ENCODE measurements at regions not wholly inside any gene's neighbourhood (a gene's known extent, or its start where the extent isn't known, plus 50 kb on each side); places are given as distances from the start of the nearest gene placed in this dataset.

GRCh38 chr9:105065098-105066088 is 137.4 kb upstream of the ABCA1 start:
- TF ChIP-seq ZNF704 (tag by site-specific recombination; IDR thresholded peaks at IDR 0.05), result no peak
- TF ChIP-seq KLF17 (tag by site-specific recombination; IDR thresholded peaks at IDR 0.05), result no peak
- no peak for TF ChIP-seq WT1 (tag by site-specific recombination; IDR thresholded peaks at IDR 0.05)
- TF ChIP-seq CTCF (tag by site-specific recombination; IDR thresholded peaks at IDR 0.05), result no peak
- no peak for TF ChIP-seq GFI1B (tag by site-specific recombination; IDR thresholded peaks at IDR 0.05)
- no peak for TF ChIP-seq ZNF114 (tag by site-specific recombination; IDR thresholded peaks at IDR 0.05)
- TF ChIP-seq ZFHX2 (tag by site-specific recombination; conservative IDR thresholded peaks at IDR 0.05), result no peak
- TF ChIP-seq ZNF664 (tag by site-specific recombination; IDR thresholded peaks at IDR 0.05), result no peak
- no peak for TF ChIP-seq ELK4 (IDR thresholded peaks at IDR 0.05; ENCODE audit: borderline replicate concordance, low read depth, low read length)
- no peak for TF ChIP-seq PATZ1 (tag by site-specific recombination; IDR thresholded peaks at IDR 0.05)
- TF ChIP-seq SP2 (tag by site-specific recombination; IDR thresholded peaks at IDR 0.05), result no peak
- TF ChIP-seq GLI4 (tag by site-specific recombination; IDR thresholded peaks at IDR 0.05), result no peak
- TF ChIP-seq ZNF274 (IDR thresholded peaks at IDR 0.05; ENCODE audit: low read length), result no peak
- TF ChIP-seq ZNF274 (tag by site-specific recombination; IDR thresholded peaks at IDR 0.05; ENCODE audit: borderline replicate concordance), result no peak
- no peak for TF ChIP-seq TCF7L2 (IDR thresholded peaks at IDR 0.05; ENCODE audit: borderline replicate concordance, low read depth, low read length)
